DND-41 (cell line): ENCODE measurements at regions not wholly inside any gene's neighbourhood (a gene's known extent, or its start where the extent isn't known, plus 50 kb on each side); places are given as distances from the start of the nearest gene placed in this dataset.

Source experiments
- EZH2 ChIP-seq: IDR thresholded peaks from 3 replicates; pipeline ENCODE4 v1.6.1; 2012; ENCODE audit warnings: borderline replicate concordance, low read depth, mild to moderate bottlenecking, moderate library complexity, low read length, inconsistent platforms; ENCODE audit not compliant: severe bottlenecking
- TF ChIP-seq, protein P1 (sequence below): IDR thresholded peaks from 2 replicates; pipeline ENCODE4 v1.5.1; 2012; ENCODE audit warnings: borderline replicate concordance, low read length, moderate library complexity, mild to moderate bottlenecking; ENCODE audit not compliant: poor library complexity, severe bottlenecking; ENCODE audit errors: extremely low read depth

DNA sequence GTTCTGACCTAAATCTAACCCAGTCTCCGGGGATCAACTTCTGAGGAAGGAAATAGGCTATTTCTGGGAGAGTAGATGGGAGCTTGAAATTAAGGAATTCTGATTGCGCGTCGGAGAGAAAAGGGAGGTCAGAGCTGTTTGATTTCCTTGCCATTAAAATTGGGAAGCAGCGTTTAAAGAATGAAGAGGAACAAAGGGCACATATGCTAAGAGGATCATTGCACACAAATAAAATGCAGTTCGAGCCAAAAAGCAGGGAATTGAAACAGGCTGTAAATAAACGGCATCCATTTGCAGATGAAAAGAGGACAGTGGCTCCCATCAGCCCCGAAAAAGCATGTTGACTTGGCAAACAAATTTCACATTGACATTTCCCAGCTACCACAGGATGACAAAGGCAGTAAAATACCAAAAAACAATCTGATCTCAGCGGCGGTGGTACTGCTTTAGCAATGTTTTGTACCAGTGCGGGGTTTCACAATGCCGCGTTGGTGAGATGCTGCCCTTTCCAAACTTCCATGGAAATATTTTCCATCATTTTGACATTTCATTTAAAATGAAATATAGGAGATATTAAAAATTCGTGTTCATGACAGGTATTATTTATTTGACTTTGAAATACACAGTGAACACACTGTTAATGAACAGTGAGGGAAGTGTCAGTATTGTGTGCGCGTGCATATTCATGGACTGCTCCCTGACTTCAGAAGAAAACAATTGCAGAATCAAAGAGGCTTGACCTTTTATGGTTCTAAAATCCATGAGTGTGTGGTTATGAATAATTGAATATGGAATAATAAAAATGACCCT is 108.8 kb downstream of the SQOR start:
- TF ChIP-seq, protein P1, sequence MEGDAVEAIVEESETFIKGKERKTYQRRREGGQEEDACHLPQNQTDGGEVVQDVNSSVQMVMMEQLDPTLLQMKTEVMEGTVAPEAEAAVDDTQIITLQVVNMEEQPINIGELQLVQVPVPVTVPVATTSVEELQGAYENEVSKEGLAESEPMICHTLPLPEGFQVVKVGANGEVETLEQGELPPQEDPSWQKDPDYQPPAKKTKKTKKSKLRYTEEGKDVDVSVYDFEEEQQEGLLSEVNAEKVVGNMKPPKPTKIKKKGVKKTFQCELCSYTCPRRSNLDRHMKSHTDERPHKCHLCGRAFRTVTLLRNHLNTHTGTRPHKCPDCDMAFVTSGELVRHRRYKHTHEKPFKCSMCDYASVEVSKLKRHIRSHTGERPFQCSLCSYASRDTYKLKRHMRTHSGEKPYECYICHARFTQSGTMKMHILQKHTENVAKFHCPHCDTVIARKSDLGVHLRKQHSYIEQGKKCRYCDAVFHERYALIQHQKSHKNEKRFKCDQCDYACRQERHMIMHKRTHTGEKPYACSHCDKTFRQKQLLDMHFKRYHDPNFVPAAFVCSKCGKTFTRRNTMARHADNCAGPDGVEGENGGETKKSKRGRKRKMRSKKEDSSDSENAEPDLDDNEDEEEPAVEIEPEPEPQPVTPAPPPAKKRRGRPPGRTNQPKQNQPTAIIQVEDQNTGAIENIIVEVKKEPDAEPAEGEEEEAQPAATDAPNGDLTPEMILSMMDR, result no peak
- TF ChIP-seq EZH2, result no peak
